Fibroblast of lung (primary cell): ENCODE measurements at regions not wholly inside any gene's neighbourhood (a gene's known extent, or its start where the extent isn't known, plus 50 kb on each side); places are given as distances from the start of the nearest gene placed in this dataset.

Experiments used
- DNase-seq, 2 donors: peaks; one replicate each; pipeline versions ENCODE4 v3.0.0 to v3.0.0-alpha.2; 2010; ENCODE audit warnings: low read depth in 2 of 2
- H2AFZ ChIP-seq: 2 replicates; pipeline ENCODE4 v1.5.1; 2012; ENCODE audit warnings: low read length, control low read depth, inconsistent platforms
- H3K27ac ChIP-seq: 2 replicates; pipeline ENCODE4 v1.5.1; 2011; ENCODE audit warnings: low read length, control low read depth; ENCODE audit not compliant: insufficient read depth
- H3K27me3 ChIP-seq: 2 replicates; pipeline ENCODE4 v1.5.1; 2011; ENCODE audit warnings: mild to moderate bottlenecking, low read length; ENCODE audit not compliant: control insufficient read depth, insufficient read depth
- H3K36me3 ChIP-seq: 2 replicates; pipeline ENCODE4 v1.5.1; 2011; ENCODE audit warnings: low read length; ENCODE audit not compliant: control insufficient read depth, insufficient read depth
- H3K4me1 ChIP-seq: 2 replicates; pipeline ENCODE4 v1.5.1; 2011; ENCODE audit warnings: low read length; ENCODE audit not compliant: control insufficient read depth, insufficient read depth; ENCODE audit errors: extremely low read depth
- H3K4me2 ChIP-seq: 2 replicates; pipeline ENCODE4 v1.5.1; 2011; ENCODE audit warnings: low read length, control low read depth; ENCODE audit not compliant: insufficient read depth; ENCODE audit errors: extremely low read depth
- H3K4me3 ChIP-seq, 4 experiments: fragments of 200-600 bp in 1 of 4; sonication (generic) in 1 of 4; replicated peaks in 1 of 4; 2 replicates each; pipeline ENCODE4 v1.5.1; 2011 to 2016; ENCODE audit warnings: low read length in 4 of 4, low read depth in 3 of 4, mild to moderate bottlenecking in 3 of 4, control low read depth in 2 of 4, inconsistent platforms in 1 of 4, mixed read lengths in 1 of 4; ENCODE audit not compliant: insufficient read depth in 1 of 4; ENCODE audit errors: control extremely low read depth in 1 of 4
- H3K79me2 ChIP-seq: 2 replicates; pipeline ENCODE4 v1.5.1; 2012; ENCODE audit warnings: mild to moderate bottlenecking, low read length, inconsistent platforms; ENCODE audit not compliant: control insufficient read depth, insufficient read depth
- H3K9ac ChIP-seq: 2 replicates; pipeline ENCODE4 v1.5.1; 2011; ENCODE audit warnings: mild to moderate bottlenecking, low read length, control low read depth; ENCODE audit not compliant: insufficient read depth
- H3K9me3 ChIP-seq: 2 replicates; pipeline ENCODE4 v1.5.1; 2012; ENCODE audit warnings: low read depth, low read length; ENCODE audit not compliant: control insufficient read depth, insufficient read depth
- H4K20me1 ChIP-seq: 2 replicates; pipeline ENCODE4 v1.5.1; 2011; ENCODE audit warnings: low read length; ENCODE audit not compliant: control insufficient read depth, insufficient read depth; ENCODE audit errors: extremely low read depth
- CTCF ChIP-seq, 2 donors: IDR thresholded peaks in 1 of 2; conservative IDR thresholded peaks in 1 of 2; 1 replicate in 1 of 2; 2 replicates in 1 of 2; pipeline ENCODE4 v1.5.1; 2011 to 2012; ENCODE audit warnings: low read length in 2 of 2, control low read depth in 1 of 2, inconsistent platforms in 1 of 2, low read depth in 1 of 2, mild to moderate bottlenecking in 1 of 2
- EZH2 ChIP-seq: IDR thresholded peaks from 2 replicates; pipeline ENCODE4 v1.5.1; 2012; ENCODE audit warnings: low read length, control low read depth, mild to moderate bottlenecking; ENCODE audit errors: missing control alignments

DNA sequence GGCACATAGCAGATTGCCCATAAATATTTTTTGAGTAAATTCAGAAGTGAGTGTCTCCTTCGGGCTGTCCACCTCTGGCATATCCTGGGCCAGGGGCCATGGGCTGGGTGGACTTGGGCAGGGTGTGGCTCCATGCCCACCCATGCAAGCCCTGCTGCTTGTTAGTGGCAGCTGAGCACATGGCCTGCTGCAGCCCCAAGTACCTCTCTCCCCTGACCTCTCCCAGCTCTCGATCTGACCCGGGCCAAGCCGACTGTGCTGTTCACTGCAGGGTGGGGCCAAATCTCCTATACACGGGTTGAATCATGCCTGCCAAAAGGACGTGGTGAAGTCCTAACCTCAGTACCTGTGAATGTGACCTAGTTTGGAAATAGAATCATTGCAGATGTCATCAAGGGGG, 132.5 kb upstream of the C1orf174 start:
- no peaks in the 10 kb centered on the region for H4K20me1 ChIP-seq
- no peak overlapping the region for H2AFZ ChIP-seq
- H3K9me3 ChIP-seq, result no peaks in the 10 kb centered on the region
- no peak for TF ChIP-seq EZH2
- no peak for TF ChIP-seq CTCF (conservative IDR thresholded peaks at IDR 0.05 in 1 of 2, IDR thresholded peaks at IDR 0.05 in 1 of 2; ENCODE audit: low read depth in 1 of 2, low read length in 2 of 2)
- no peak overlapping the region for H3K27ac ChIP-seq
- no peaks in the 10 kb centered on the region for H3K4me1 ChIP-seq
- H3K79me2 ChIP-seq, result no peaks in the 10 kb centered on the region
- no peak overlapping the region for H3K4me3 ChIP-seq
- H3K9ac ChIP-seq, result no peak overlapping the region
- no peak overlapping the region for H3K4me2 ChIP-seq
- H3K36me3 ChIP-seq, result no peaks in the 10 kb centered on the region
- no peak for DNase-seq
- H3K27me3 ChIP-seq, result no peaks in the 10 kb centered on the region

DNA sequence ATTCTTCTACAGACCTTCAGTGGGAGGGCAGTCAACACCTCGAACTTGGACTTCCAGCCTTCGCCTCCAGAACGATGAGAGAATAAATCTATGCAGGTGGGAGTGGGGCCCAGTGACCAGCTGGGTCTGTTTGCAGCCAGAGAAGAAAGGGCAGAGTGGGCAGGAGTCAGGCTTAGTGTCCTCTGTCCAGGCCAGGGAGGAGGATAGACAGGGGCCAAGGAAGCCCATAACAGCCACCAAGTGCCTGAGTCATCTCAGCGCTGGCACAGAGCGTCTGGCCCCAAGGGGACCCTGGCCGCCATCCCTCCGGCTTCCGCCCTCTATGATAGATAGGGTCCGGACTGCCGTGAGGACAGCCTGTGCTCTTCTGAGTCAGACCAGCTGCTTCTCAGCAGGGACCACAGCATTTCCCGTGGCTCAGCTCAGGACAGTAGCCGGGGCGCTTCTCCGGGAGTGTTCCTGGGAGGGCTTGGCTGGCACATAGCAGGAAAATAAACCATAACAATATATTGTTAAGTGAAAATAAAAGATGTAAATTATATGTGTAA, 133.1 kb upstream of the C1orf174 start:
- H4K20me1 ChIP-seq, result no peaks in the 10 kb centered on the region
- no peak overlapping the region for H3K4me3 ChIP-seq
- no peak overlapping the region for H3K27ac ChIP-seq
- H3K9me3 ChIP-seq, result no peaks in the 10 kb centered on the region
- no peak overlapping the region for H2AFZ ChIP-seq
- TF ChIP-seq CTCF (conservative IDR thresholded peaks at IDR 0.05 in 1 of 2, IDR thresholded peaks at IDR 0.05 in 1 of 2; ENCODE audit: low read depth in 1 of 2, low read length in 2 of 2) (no peak), EZH2 (no peak)
- H3K27me3 ChIP-seq, result no peaks in the 10 kb centered on the region
- no peaks in the 10 kb centered on the region for H3K36me3 ChIP-seq
- H3K79me2 ChIP-seq, result no peaks in the 10 kb centered on the region
- H3K9ac ChIP-seq, result no peak overlapping the region
- no peak overlapping the region for H3K4me2 ChIP-seq
- no peaks in the 10 kb centered on the region for H3K4me1 ChIP-seq
- DNase-seq, result no peak

DNA sequence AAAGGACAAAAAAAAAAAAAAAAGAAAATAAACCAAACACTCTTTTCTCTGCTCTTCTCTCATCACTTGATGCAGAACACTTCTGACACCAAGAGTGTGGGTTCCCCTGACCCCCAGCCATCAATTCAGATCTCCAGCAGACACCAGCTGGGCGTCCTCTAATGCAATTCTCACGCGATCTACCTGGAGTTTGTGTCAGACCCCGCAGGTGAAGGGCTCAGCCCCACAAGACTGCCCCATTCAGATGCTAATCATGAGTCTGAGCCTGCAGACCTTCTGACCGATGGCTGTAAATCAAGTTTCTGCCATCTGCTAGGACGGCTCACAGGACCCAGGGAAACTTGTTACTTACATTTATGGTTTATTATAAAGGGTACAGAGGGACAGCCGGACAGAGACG, 133.6 kb upstream of the C1orf174 start:
- Histone ChIP-seq H3K36me3 (no peaks in the 10 kb centered on the region), H2AFZ (no peak overlapping the region), H3K4me2 (no peak overlapping the region), H3K4me3 (no peak overlapping the region), H3K9ac (no peak overlapping the region), H3K79me2 (no peaks in the 10 kb centered on the region), H3K27ac (no peak overlapping the region), H3K4me1 (no peaks in the 10 kb centered on the region), H3K9me3 (no peaks in the 10 kb centered on the region), H4K20me1 (no peaks in the 10 kb centered on the region), H3K27me3 (no peaks in the 10 kb centered on the region)
- TF ChIP-seq EZH2 (no peak), CTCF (conservative IDR thresholded peaks at IDR 0.05 in 1 of 2, IDR thresholded peaks at IDR 0.05 in 1 of 2; ENCODE audit: low read depth in 1 of 2, low read length in 2 of 2) (no peak)
- no peak for DNase-seq
